CD4-positive, alpha-beta T cell treated with Interleukin-10 for 1 hour (primary cell): ENCODE measurements at regions not wholly inside any gene's neighbourhood (a gene's known extent, or its start where the extent isn't known, plus 50 kb on each side); places are given as distances from the start of the nearest gene placed in this dataset.

Source experiments
- DNase-seq: peaks from one replicate; pipeline ENCODE4 v3.0.0-alpha.2; 2020

- no peak for DNase-seq
Observed at GRCh38 chr7:15794801-15795200, 108.3 kb upstream of the MEOX2 start.

- no peak for DNase-seq
Observed at GRCh38 chr7:15784694-15785030, 98.2 kb upstream of the MEOX2 start.

DNA sequence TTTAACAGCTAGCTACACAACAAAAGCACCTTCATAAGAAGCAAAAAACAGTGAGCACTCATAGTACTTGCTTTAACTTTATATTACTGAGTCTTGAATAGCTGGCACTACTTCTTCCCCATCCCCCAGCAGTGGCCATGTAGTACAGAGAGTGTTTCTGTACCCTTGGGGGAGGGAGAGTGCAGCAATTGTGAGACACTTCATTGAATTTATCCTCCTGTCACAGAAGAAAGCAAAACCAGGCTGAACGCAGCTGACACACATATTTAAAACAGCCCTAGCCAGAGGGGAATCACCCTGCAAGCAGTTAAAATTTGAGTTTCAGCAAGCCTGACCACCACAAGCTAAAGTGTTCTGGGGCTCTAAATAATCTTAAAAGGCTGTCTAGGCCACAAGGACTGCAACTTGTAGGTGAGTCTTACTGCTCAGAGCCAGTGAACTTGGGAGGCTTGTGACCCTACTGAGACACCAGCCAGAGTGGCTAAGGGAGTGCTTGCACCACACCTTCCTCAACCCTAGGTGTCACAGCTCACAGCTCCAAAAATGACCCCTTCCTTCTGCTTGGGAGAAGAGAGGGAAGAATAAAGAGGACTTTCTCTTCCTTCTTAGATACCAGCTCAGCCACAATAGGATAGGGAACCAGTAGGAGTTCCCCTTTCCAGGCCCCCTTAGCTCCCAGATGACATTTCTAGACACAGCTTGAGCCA is 97.7 kb upstream of the MEOX2 start:
- DNase-seq: no peak

DNA sequence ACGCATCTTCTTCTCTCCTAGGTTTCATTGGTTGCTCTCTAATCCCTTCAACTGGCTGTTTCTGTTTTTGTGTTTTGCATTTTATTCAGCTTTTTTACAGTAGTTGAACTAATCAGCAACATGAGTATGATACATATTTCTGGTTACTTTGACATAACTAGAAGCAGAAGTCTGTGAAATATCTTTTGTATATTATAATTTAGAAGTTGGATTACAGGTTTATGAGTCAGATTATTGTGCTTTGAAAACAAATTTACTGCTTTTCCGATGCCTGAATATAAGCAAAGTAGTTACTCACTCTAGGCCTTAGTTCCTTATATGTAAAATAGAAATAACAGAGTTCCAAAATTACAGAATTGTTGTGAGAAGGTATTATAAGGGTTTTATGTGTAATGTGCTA is 96.2 kb upstream of the MEOX2 start:
- DNase-seq: no peak

DNA sequence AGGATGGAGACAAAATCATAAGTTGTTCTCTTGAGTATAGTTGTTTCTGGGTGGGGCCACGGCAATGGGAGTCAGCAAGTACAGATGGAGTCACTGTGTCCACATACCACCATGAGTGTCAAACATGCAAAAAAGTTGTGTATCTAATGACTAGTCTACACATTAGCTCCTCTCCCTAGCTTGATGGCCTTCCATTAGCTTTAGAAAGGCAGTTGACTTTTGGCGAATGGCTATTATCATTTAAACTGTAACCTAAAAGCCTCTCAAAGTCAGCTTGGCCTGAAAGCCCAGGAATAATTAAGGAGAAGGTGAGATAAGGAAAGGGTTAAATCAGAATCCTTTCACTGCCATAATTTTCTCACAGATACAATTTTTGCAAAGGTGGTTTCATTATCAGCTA is 95.5 kb upstream of the MEOX2 start:
- no peak for DNase-seq

GRCh38 chr7:15780271-15780670 is 93.8 kb upstream of the MEOX2 start:
- no peak for DNase-seq

DNA sequence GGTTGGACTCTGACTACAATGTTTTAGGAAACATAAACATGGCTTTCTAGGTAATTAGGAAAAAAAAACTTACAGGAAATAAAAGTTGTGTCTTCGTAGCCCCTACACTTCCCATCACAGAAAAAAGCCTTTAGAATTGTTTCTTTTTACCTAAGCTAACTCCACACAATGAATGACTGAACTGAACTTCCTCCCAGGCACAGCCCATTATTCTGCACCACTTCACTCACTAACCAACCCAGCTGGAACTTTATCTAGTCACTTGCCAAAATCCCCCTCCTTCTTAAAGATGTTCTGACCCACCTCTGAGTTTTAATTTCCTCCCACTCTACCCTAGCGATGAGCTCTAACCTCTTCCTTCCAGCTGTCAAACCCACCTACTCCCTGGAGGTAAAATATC is 91.7 kb upstream of the MEOX2 start:
- no peak for DNase-seq

DNA sequence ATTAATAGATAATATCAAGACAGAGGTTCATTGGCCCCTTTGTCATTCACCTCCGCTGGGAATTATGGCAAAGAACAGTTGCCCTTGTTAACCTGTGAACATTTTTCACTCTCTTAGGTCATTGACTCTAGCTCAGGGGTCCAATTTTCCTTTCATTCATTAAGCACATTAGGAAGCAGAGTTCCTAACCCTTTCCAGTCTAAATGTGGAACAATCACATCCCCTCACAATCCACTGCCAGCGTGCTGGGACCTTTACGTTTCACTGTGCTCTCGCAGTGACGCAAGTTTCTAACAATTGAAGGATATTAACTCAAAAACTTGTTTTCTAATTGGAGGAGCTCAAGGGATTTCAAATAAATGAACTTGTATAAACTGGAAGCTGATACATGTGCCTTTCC is 79.3 kb upstream of the MEOX2 start:
- DNase-seq: no peak

DNA sequence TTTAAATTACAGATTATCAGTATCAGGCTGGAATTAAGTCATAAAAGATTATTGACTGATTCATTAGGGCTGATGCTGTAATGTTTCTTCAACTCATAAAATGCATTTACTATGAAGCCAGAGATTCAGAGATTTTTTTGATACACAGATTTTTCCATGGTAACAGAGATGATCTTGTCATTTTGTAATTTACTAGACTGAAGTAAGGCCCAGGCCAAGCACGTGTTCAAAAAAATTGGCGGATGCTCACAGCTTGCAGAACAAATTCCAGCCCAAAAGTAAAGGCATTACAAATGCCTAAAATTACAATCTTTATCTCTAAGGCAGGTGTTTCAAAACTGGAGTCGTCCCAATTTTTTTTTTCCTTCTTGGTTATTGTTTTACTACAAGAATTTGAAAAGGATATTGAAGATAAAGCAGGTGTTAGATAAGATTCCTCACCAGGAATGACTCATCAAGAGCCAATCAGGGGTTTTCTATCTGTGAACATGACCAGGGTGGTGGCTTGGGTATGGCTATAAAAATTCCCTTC is 78.4 kb upstream of the MEOX2 start:
- DNase-seq: no peak

- DNase-seq: no peak
Observed at GRCh38 chr7:15764010-15764409, 77.5 kb upstream of the MEOX2 start.

DNA sequence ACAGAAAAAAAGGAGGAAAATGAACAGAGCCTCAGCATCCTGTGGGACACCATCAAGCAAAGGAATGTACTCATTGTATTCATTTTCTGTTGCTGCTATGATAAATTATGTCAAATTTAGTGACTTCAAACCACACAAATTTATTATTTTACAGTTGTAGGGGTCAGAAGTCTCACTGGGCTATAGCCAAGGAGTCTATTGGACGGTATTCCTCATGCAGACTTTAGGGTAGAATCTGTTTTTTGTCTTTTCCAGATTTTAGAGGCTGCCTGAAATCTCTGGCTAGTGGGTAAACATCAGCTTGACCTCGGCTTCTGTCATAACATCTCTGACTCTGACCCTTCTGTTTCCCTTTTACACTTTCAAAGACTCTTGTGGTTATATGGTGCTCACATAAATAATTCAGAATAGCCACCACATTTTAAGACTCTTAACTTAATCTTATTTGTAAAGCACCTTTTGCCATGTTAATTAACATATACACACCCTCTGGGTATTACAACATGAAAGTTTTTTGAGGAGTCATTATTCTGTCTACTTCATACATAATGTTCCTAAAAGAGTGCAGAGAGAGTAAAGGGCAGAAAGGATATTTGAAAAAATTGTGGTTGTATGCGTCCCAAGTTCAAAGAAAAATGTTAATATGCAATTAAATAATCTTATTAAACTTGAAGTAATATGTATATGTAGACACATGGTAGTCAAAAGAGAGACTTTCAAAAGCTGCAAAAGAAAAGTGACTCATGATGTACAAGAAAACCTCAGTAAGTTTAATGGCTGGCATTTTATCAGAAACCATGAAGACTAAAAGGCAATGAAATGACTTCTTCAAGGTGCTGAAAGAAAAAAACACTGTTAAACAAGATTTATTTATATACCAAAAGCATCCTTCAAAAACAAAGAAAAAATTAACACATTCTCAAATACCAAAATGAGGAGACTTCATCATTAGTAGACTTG is 70.8 kb upstream of the MEOX2 start:
- no peak for DNase-seq

DNA sequence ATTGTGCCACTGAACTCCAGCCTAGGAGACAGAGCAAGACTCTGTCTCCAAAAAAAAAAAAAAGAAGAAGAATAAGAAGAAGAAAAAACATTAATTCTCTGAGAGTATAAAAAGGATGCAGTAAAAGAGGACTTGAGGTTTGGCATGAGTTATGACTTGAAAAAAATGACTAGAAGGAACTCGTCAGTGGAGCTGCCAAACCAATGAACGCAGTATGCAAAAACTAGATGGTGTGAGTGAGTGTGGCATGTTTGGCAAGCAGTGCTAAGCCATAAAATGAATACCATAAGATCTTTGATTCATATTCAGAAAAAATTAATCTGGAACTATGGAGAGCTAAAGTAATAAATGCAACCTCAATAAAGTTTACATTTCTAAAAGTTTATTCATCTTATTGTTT is 68.6 kb upstream of the MEOX2 start:
- no peak for DNase-seq

DNA sequence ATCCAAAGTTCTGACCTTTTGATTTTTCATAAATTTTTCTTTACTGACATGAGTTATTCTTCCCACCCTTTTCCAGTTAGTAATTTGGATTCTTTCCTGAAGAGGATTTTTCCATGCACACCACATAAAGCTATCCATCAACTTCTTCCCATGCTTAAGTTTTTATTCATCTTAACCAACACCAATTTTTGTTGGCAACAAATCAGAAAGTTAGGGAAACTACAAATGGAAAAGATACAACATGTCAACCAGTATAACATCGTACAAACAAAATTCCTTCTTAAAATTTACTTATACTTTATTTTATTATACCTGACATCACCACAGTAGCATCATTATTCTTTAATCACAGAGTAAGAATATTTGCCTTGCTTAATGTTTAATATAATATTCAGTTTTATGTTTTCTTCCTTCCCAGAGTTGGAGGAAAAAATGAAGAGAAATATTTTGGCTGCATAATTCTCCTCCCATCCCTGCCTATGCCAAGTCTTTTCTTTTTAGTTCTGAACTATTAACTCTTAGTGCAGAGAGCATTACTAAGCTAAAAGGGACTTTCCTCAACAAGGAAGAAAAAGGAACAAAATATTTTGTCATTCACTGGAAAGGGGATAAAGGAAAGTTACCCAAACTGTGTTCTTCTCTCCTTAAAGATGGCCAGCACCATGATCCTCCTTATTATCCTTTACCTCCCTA is 67.5 kb upstream of the MEOX2 start:
- DNase-seq: no peak

- DNase-seq: no peak
Observed at GRCh38 chr7:15752377-15752776, 65.9 kb upstream of the MEOX2 start.

DNA sequence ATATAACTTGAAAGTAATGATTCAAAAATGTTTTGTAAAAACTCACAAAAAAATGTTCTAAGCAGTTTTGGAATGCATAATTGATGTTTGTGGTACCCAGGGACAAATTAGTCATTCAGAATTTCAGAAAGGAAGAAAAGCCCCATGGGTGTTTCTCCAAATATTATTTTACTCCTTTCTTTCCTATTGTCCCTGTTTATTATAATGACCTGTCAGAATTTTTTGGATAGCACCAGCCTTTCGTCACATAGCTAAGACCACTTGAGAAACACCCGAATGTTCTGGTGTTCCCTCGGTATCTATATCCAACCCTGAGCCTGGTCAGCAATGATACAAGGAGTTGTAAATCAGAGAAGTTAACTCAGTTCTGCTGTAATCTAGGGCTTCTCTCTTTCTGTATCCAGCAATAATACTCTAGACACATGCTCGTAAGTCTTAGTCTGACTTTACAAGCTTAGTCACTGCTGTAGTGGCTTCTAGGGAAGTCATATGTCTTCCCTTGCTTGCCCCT is 64.8 kb upstream of the MEOX2 start:
- no peak for DNase-seq

DNA sequence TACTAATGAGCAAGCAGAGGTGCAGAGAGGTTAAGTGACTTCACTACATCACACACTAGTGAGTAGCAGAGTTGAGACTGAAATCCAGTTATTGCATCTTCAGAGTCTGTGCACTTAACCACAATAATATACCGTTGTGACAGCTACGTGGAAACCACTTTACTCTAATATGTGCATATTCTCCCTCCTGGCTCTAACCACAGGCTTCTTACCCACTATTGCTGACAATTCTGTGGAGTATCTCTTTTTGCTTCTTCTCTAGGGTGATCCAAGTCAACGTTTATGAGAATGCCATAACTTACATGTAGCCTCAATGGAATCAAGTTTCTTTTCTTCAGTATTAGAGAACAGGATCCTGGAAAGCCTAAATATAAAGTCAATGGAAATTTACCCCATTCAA is 64.2 kb upstream of the MEOX2 start:
- no peak for DNase-seq

DNA sequence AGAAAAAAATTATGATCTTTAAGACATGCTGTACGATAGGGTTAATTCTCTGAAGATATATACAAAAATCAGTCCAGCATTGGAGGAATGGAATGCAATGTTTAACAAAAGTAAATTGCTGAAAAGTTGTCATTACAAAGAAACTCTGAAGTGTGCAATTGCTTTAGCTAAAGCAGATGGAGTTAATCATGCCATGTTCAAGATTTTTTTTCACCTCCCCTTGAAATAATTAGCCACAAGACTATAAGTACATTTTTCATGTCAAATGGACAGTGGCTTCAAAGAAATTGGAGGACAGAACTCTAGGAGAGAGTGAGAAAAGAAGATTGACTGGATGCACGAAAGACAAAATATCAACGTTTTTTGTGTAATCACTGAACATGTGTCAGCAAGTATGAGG is 63.1 kb upstream of the MEOX2 start:
- DNase-seq: no peak

- no peak for DNase-seq
Observed at GRCh38 chr7:15747712-15748111, 61.2 kb upstream of the MEOX2 start.

DNA sequence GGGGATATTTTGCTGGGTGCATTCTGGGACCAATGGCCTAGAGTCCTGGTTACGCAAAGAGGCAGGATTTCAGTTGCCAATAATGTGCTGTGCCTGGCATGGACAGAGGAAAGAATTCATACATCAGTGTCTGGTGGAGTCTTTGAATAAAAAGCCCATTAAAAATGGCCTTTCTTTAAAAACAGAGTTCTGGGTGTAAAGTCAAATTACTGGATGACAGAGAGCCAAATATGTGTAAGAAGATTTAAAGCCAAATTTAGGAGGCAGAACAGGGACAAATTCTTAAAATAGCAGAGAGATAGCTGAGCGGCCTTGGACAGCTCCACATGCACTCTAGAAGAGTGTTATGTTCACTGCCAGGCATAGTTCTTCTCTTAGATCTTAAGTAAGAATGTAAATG is 60.8 kb upstream of the MEOX2 start:
- DNase-seq: no peak

DNA sequence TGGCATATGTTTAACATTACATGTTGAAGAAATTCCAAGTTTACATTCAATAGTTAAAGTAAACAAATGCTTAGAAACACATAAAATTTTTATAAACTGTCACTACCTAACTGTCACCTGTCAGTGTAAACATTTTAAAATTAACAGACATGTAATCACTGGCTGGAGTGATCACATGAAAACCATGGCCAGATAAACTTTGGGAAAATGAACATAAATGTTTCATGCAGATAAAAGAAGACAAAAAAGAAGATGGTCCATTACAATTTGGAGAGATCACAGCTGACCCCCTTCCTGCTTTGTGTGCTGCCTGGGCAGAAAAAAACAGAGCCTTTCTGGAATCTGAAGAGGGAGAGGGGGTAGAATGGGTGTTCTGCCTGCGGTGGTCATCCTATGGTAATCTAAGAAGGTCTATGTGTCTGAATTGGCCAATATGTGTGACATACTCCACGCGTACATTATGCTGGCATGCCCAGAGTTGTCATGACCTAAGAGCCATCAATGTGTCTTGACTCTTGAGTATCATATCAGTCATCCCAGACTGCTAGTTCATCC is 57.5 kb upstream of the MEOX2 start:
- no peak for DNase-seq

DNA sequence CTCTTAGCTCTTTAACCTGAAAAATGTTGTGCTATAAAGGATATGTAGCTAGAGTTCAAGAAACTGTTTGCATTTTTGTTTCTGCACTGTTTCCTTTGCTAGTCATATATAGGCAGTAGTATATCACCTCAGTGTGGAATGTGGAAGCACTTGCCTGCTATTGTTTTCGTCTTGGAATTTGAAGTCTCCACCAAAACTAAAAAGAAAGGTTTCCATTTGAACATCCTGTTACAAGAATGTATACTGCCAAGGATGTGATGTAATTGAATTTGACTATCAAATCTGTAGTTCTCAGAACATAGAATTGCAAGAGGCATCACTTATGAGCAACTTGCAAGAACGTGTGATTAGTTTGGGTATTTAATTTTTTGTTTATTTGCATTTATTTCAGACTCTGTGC is 51.1 kb upstream of the MEOX2 start:
- no peak for DNase-seq
